GM18520 (cell line): ENCODE measurements at regions not wholly inside any gene's neighbourhood (a gene's known extent, or its start where the extent isn't known, plus 50 kb on each side); places are given as distances from the start of the nearest gene placed in this dataset.

Source experiments
- ATAC-seq: cut with Tn5 transposase; IDR thresholded peaks from one replicate; pipeline ENCODE4 v1.9.1; 2021; ENCODE audit not compliant: unreplicated experiment

- ATAC-seq: no peak
Observed at GRCh38 chr6:54787825-54788224, 58.7 kb upstream of the FAM83B start.
